ENCODE measurements at regions not wholly inside any gene's neighbourhood (a gene's known extent, or its start where the extent isn't known, plus 50 kb on each side); places are given as distances from the start of the nearest gene placed in this dataset.

DNA sequence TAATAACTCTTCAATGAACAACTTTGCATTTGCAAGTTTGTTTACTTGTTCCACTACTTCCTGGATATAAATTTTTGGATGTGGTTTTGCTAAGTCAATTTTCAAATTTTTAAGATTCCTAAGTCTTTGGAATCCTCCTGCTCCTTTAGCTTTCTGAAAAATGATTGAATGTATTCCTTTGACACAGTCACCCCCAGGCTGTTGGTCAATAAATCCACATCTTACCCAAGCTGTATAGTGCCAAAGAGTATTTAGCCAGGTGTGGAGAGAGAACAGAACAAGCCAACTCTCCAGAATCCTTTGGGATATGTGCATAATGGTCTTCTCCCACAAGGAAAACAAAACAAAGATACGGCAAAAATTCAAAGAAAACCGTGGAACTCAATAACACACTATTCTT lies 56.9 kb upstream of the INTU start:
- peaks cover 7% of the 10 kb centered on the region; the same call in 1 of the 2 replicates for H3K27me3 ChIP-seq (ENCODE audit: low read depth, low read length)
- no peaks in the 10 kb centered on the region for H3K4me1 ChIP-seq (ENCODE audit: low read length)
- no peak overlapping the region for H3K27ac ChIP-seq (ENCODE audit: low read length)
- TF ChIP-seq CTCF (IDR thresholded peaks at IDR 0.05; ENCODE audit: low read depth, low read length) (no peak), EZH2phosphoT487 (IDR thresholded peaks at IDR 0.05; ENCODE audit: low read depth) (no peak)
- H3K79me2 ChIP-seq (ENCODE audit: low read length) = no peaks in the 10 kb centered on the region
- H3K4me3 ChIP-seq (ENCODE audit: low read length) = no peak overlapping the region
- H2AFZ ChIP-seq (ENCODE audit: low read depth, low read length) = no peak overlapping the region
- no peaks in the 10 kb centered on the region for H3K36me3 ChIP-seq (replicated peaks; ENCODE audit: low read depth, low read length)
- no peaks in the 10 kb centered on the region for H4K20me1 ChIP-seq (ENCODE audit: insufficient read depth, low read length)
- no peak overlapping the region for H3K9ac ChIP-seq (ENCODE audit: low read length)
- no peak overlapping the region for H3K4me2 ChIP-seq (ENCODE audit: low read length)
- H3K9me3 ChIP-seq (ENCODE audit: insufficient read depth, low read length) = no peaks in the 10 kb centered on the region

GRCh38 chr4:127578491-127578890 lies 54.3 kb upstream of the INTU start:
- H4K20me1 ChIP-seq (ENCODE audit: insufficient read depth, low read length) = no peaks in the 10 kb centered on the region
- H3K9ac ChIP-seq (ENCODE audit: low read length) = no peak overlapping the region
- no peaks in the 10 kb centered on the region for H3K79me2 ChIP-seq (ENCODE audit: low read length)
- H3K4me1 ChIP-seq (ENCODE audit: low read length) = no peaks in the 10 kb centered on the region
- peaks cover 7% of the 10 kb centered on the region; the same call in 1 of the 2 replicates for H3K27me3 ChIP-seq (ENCODE audit: low read depth, low read length)
- H3K4me3 ChIP-seq (ENCODE audit: low read length) = no peak overlapping the region
- TF ChIP-seq EZH2phosphoT487 (IDR thresholded peaks at IDR 0.05; ENCODE audit: low read depth) = no peak
- TF ChIP-seq CTCF (IDR thresholded peaks at IDR 0.05; ENCODE audit: low read depth, low read length) = no peak
- H3K36me3 ChIP-seq (replicated peaks; ENCODE audit: low read depth, low read length) = no peaks in the 10 kb centered on the region
- H2AFZ ChIP-seq (ENCODE audit: low read depth, low read length) = no peak overlapping the region
- no peak overlapping the region for H3K4me2 ChIP-seq (ENCODE audit: low read length)
- no peak overlapping the region for H3K27ac ChIP-seq (ENCODE audit: low read length)
- no peaks in the 10 kb centered on the region for H3K9me3 ChIP-seq (ENCODE audit: insufficient read depth, low read length)

- Histone ChIP-seq H3K27ac (ENCODE audit: low read length) (no peak overlapping the region), H3K4me3 (ENCODE audit: low read length) (no peak overlapping the region), H3K4me1 (ENCODE audit: low read length) (no peaks in the 10 kb centered on the region), H3K9me3 (ENCODE audit: insufficient read depth, low read length) (no peaks in the 10 kb centered on the region), H3K4me2 (ENCODE audit: low read length) (no peak overlapping the region), H3K79me2 (ENCODE audit: low read length) (no peaks in the 10 kb centered on the region), H3K9ac (ENCODE audit: low read length) (no peak overlapping the region), H3K27me3 (ENCODE audit: low read depth, low read length) (peaks cover 7% of the 10 kb centered on the region; the same call in 1 of the 2 replicates), H3K36me3 (replicated peaks; ENCODE audit: low read depth, low read length) (no peaks in the 10 kb centered on the region), H2AFZ (ENCODE audit: low read depth, low read length) (no peak overlapping the region), H4K20me1 (ENCODE audit: insufficient read depth, low read length) (no peaks in the 10 kb centered on the region)
- TF ChIP-seq CTCF (IDR thresholded peaks at IDR 0.05; ENCODE audit: low read depth, low read length) = no peak
- no peak for TF ChIP-seq EZH2phosphoT487 (IDR thresholded peaks at IDR 0.05; ENCODE audit: low read depth)
Measured at GRCh38 chr4:127578967-127579366, 53.8 kb upstream of the INTU start.

GRCh38 chr4:127579821-127580220 lies 52.9 kb upstream of the INTU start:
- no peak overlapping the region for H2AFZ ChIP-seq (ENCODE audit: low read depth, low read length)
- H3K36me3 ChIP-seq (replicated peaks; ENCODE audit: low read depth, low read length) = no peaks in the 10 kb centered on the region

More at GRCh38 chr4:127579821-127580220, 52.9 kb upstream of the INTU start:
- Histone ChIP-seq H3K9ac (ENCODE audit: low read length) (no peak overlapping the region), H3K27ac (ENCODE audit: low read length) (no peak overlapping the region), H3K79me2 (ENCODE audit: low read length) (no peaks in the 10 kb centered on the region), H3K27me3 (ENCODE audit: low read depth, low read length) (peaks cover 7% of the 10 kb centered on the region; the same call in 1 of the 2 replicates), H3K4me2 (ENCODE audit: low read length) (no peak overlapping the region), H3K9me3 (ENCODE audit: insufficient read depth, low read length) (no peaks in the 10 kb centered on the region), H3K4me3 (ENCODE audit: low read length) (no peak overlapping the region), H4K20me1 (ENCODE audit: insufficient read depth, low read length) (no peaks in the 10 kb centered on the region), H3K4me1 (ENCODE audit: low read length) (no peaks in the 10 kb centered on the region)
- TF ChIP-seq EZH2phosphoT487 (IDR thresholded peaks at IDR 0.05; ENCODE audit: low read depth) (no peak), CTCF (IDR thresholded peaks at IDR 0.05; ENCODE audit: low read depth, low read length) (no peak)
